A549 (cell line): ENCODE measurements at regions not wholly inside any gene's neighbourhood (a gene's known extent, or its start where the extent isn't known, plus 50 kb on each side); places are given as distances from the start of the nearest gene placed in this dataset.

ENCODE experiments used
- ATAC-seq, 2 experiments: fragments of 200-7000 bp in 1 of 2; fragments of >200 bp in 1 of 2; cut with Nextera tagmentation in 1 of 2; cut with Tn5 transposase in 1 of 2; 3 replicates each; pipeline versions ENCODE4 v1.8.0 to v1.9.1; 2018 to 2020; ENCODE audit warnings: mild to moderate bottlenecking in 1 of 2, moderate library complexity in 1 of 2
- CTCF ChIA-PET: fragments of 300-600 bp; sonication (Branson Sonifier 250); formaldehyde crosslinking; extraction: SDS; loops from one replicate; lab custom pipeline; 2021; ENCODE audit warnings: antibody characterized with exemption, inconsistent platforms; lab: Yijun Ruan, JAX
- POLR2A ChIA-PET: fragments of 350-600 bp; formaldehyde crosslinking; extraction: SDS; loops from one replicate; lab custom pipeline; 2021; ENCODE audit warnings: antibody characterized with exemption, inconsistent platforms; lab: Yijun Ruan, JAX
- DNase-seq, 2 experiments: peaks; one replicate each; pipeline versions ENCODE4 v3.0.0 to v3.0.0-alpha.2; 2011 to 2016; ENCODE audit warnings: low read depth in 1 of 2, low spot score in 1 of 2
- FAIRE-seq: peaks from 2 replicates; lab custom pipeline; 2011; peaks lifted over from hg19 to GRCh38; lab: Jason Lieb, UNC
- H3K27ac ChIP-seq, 2 experiments: fragments of >200 bp; sonication (Bioruptor Twin); formaldehyde crosslinking; 3 replicates each; pipeline ENCODE4 v1.5.1; 2016 to 2017
- H3K4me1 ChIP-seq: fragments of >200 bp; sonication (Bioruptor Twin); formaldehyde crosslinking; 3 replicates; pipeline ENCODE4 v1.6.1; 2016
- H3K4me2 ChIP-seq: fragments of >200 bp; sonication (Bioruptor Twin); formaldehyde crosslinking; 3 replicates; pipeline ENCODE4 v1.6.1; 2016
- H3K4me3 ChIP-seq: fragments of >200 bp; sonication (Bioruptor Twin); formaldehyde crosslinking; 3 replicates; pipeline ENCODE4 v1.5.1; 2016
- H3K9me3 ChIP-seq: fragments of >200 bp; sonication (Bioruptor Twin); formaldehyde crosslinking; 3 replicates; pipeline ENCODE4 v1.6.1; 2016
- ATOH8 ChIP-seq: fragments of 250-450 bp; sonication (Bioruptor Pico); IDR thresholded peaks from 2 replicates; pipeline ENCODE4 v1.5.0; 2020; ENCODE audit warnings: low read depth, mild to moderate bottlenecking, moderate library complexity
- BCL3 ChIP-seq: fragments of >200 bp; sonication (Bioruptor Twin); formaldehyde crosslinking; IDR thresholded peaks from 3 replicates; pipeline ENCODE4 v1.6.1; 2016
- BHLHE40 ChIP-seq: IDR thresholded peaks from 2 replicates; pipeline ENCODE4 v1.6.1; 2012; ENCODE audit warnings: low read depth, low read length, inconsistent platforms
- CBX2 ChIP-seq: fragments of 200-600 bp; sonication (generic); IDR thresholded peaks from 2 replicates; pipeline ENCODE4 v1.6.1; 2016; ENCODE audit warnings: low read depth, mild to moderate bottlenecking, borderline replicate concordance
- CEBPB ChIP-seq, 2 experiments: fragments of >200 bp in 1 of 2; sonication (Bioruptor Twin) in 1 of 2; formaldehyde crosslinking in 1 of 2; IDR thresholded peaks; 2 replicates each; pipeline ENCODE4 v1.6.1; 2012 to 2016
- EP300 ChIP-seq, 2 experiments: fragments of >200 bp; sonication (Bioruptor Twin); formaldehyde crosslinking; IDR thresholded peaks; 2 replicates in 1 of 2; 3 replicates in 1 of 2; pipeline ENCODE4 v1.6.1; 2016 to 2017
- FOSL2 ChIP-seq, 2 experiments: fragments of 450-650 bp in 1 of 2; fragments of >200 bp in 1 of 2; sonication (Bioruptor Twin) in 1 of 2; formaldehyde crosslinking; IDR thresholded peaks; 2 replicates each; pipeline versions ENCODE4 v1.5.0 to v1.6.1; 2016 to 2020; ENCODE audit warnings: mild to moderate bottlenecking in 1 of 2, moderate library complexity in 1 of 2
- GATA3 ChIP-seq: IDR thresholded peaks from 2 replicates; pipeline ENCODE4 v1.6.1; 2012; ENCODE audit warnings: borderline replicate concordance
- HMGXB4 ChIP-seq: fragments of 250-450 bp; sonication (Bioruptor Pico); IDR thresholded peaks from 2 replicates; pipeline ENCODE4 v1.5.0; 2021; ENCODE audit warnings: mild to moderate bottlenecking, moderate library complexity, borderline replicate concordance
- MAFK ChIP-seq: fragments of 450-650 bp; IDR thresholded peaks from 2 replicates; pipeline ENCODE4 v1.6.1; 2014; ENCODE audit not compliant: partially characterized antibody
- MAX ChIP-seq: IDR thresholded peaks from 2 replicates; pipeline ENCODE4 v1.6.1; 2012
- NPAS2 ChIP-seq: fragments of 250-450 bp; sonication (Bioruptor Pico); IDR thresholded peaks from 2 replicates; pipeline ENCODE4 v1.8.0; 2022; ENCODE audit warnings: mild to moderate bottlenecking, moderate library complexity, borderline replicate concordance
- PBX3 ChIP-seq: IDR thresholded peaks from 2 replicates; pipeline ENCODE4 v1.6.1; 2012
- POLR2A ChIP-seq: IDR thresholded peaks from 2 replicates; pipeline ENCODE4 v1.6.1; 2012; ENCODE audit warnings: mild to moderate bottlenecking, low read length
- RAD21 ChIP-seq, 2 experiments: fragments of >200 bp in 1 of 2; sonication (Bioruptor Twin) in 1 of 2; formaldehyde crosslinking in 1 of 2; IDR thresholded peaks in 1 of 2; conservative IDR thresholded peaks in 1 of 2; 2 replicates in 1 of 2; 3 replicates in 1 of 2; pipeline ENCODE4 v1.6.1; 2012 to 2018; ENCODE audit warnings: inconsistent platforms in 1 of 2
- RFX5 ChIP-seq: fragments of 450-650 bp; IDR thresholded peaks from 2 replicates; pipeline ENCODE4 v1.7.1; 2014; ENCODE audit warnings: antibody characterized with exemption, mild to moderate bottlenecking, moderate library complexity
- SREBF2 ChIP-seq: fragments of 450-650 bp; IDR thresholded peaks from 2 replicates; pipeline ENCODE4 v1.6.1; 2014; ENCODE audit warnings: mild to moderate bottlenecking, moderate library complexity
- ZFP36 ChIP-seq: fragments of 450-650 bp; IDR thresholded peaks from 2 replicates; pipeline ENCODE4 v1.6.1; 2014; ENCODE audit warnings: borderline replicate concordance; ENCODE audit not compliant: partially characterized antibody
- WGBS: methylation state at CpG from one replicate; pipeline ENCODE4 v1.1.6; 2017; ENCODE audit errors: missing lambda C conversion rate; 5-methylcytosine and 5-hydroxymethylcytosine counted together
- TF ChIP-seq, protein P1 (sequence below): fragments of 200-600 bp; sonication (generic); IDR thresholded peaks from 2 replicates; pipeline ENCODE4 v1.6.1; 2016; ENCODE audit warnings: antibody characterized with exemption, mild to moderate bottlenecking, moderate library complexity

- FAIRE-seq: no peak
- ATAC-seq: no peak
- peaks cover 5% of the 10 kb centered on the region for H3K9me3 ChIP-seq
- POLR2A ChIA-PET: no interaction called here
- 65% methylated on average over 6 of the region's 6 CpGs for WGBS
- peak overlapping the region in 1 of 2 experiments; percentile 34; a peak in 2 of 6 replicates for H3K27ac ChIP-seq
- CTCF ChIA-PET: interaction anchor here (1.0 kb wide), 1 partner anchor 16 kb away, joined by 3 read pairs; no protein-coding TSS in a partner anchor
- 0 out of 3 replicates have a peak, but pooled peaks cover 7% of the 10 kb centered on the region for H3K4me1 ChIP-seq
- no peak overlapping the region for H3K4me3 ChIP-seq
- no peak overlapping the region for H3K4me2 ChIP-seq
- TF ChIP-seq MAX: no peak
- no peak for TF ChIP-seq ZFP36
- no peak for TF ChIP-seq RAD21 (conservative IDR thresholded peaks at IDR 0.05 in 1 of 2, IDR thresholded peaks at IDR 0.05 in 1 of 2)
- TF ChIP-seq SREBF2: no peak
- TF ChIP-seq CBX2: no peak
- TF ChIP-seq PBX3: no peak
- TF ChIP-seq, protein P1, sequence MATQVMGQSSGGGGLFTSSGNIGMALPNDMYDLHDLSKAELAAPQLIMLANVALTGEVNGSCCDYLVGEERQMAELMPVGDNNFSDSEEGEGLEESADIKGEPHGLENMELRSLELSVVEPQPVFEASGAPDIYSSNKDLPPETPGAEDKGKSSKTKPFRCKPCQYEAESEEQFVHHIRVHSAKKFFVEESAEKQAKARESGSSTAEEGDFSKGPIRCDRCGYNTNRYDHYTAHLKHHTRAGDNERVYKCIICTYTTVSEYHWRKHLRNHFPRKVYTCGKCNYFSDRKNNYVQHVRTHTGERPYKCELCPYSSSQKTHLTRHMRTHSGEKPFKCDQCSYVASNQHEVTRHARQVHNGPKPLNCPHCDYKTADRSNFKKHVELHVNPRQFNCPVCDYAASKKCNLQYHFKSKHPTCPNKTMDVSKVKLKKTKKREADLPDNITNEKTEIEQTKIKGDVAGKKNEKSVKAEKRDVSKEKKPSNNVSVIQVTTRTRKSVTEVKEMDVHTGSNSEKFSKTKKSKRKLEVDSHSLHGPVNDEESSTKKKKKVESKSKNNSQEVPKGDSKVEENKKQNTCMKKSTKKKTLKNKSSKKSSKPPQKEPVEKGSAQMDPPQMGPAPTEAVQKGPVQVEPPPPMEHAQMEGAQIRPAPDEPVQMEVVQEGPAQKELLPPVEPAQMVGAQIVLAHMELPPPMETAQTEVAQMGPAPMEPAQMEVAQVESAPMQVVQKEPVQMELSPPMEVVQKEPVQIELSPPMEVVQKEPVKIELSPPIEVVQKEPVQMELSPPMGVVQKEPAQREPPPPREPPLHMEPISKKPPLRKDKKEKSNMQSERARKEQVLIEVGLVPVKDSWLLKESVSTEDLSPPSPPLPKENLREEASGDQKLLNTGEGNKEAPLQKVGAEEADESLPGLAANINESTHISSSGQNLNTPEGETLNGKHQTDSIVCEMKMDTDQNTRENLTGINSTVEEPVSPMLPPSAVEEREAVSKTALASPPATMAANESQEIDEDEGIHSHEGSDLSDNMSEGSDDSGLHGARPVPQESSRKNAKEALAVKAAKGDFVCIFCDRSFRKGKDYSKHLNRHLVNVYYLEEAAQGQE: no peak
- no peak for TF ChIP-seq POLR2A
- TF ChIP-seq GATA3: no peak
- TF ChIP-seq EP300 (IDR thresholded peaks at IDR 0.05): no peak
- TF ChIP-seq NPAS2 (CRISPR knock-in tag): no peak
- no peak for TF ChIP-seq HMGXB4 (CRISPR knock-in tag)
- TF ChIP-seq RFX5: no peak
- no peak for TF ChIP-seq FOSL2 (IDR thresholded peaks at IDR 0.05)
- TF ChIP-seq FOSL2 (CRISPR knock-in tag; IDR thresholded peaks at IDR 0.05): no peak
- no peak for TF ChIP-seq BCL3
- no peak for TF ChIP-seq BHLHE40
- DNase-seq: no peak
Measured at GRCh38 chr5:38737976-38738375, 107.8 kb upstream of the OSMR start.

DNA sequence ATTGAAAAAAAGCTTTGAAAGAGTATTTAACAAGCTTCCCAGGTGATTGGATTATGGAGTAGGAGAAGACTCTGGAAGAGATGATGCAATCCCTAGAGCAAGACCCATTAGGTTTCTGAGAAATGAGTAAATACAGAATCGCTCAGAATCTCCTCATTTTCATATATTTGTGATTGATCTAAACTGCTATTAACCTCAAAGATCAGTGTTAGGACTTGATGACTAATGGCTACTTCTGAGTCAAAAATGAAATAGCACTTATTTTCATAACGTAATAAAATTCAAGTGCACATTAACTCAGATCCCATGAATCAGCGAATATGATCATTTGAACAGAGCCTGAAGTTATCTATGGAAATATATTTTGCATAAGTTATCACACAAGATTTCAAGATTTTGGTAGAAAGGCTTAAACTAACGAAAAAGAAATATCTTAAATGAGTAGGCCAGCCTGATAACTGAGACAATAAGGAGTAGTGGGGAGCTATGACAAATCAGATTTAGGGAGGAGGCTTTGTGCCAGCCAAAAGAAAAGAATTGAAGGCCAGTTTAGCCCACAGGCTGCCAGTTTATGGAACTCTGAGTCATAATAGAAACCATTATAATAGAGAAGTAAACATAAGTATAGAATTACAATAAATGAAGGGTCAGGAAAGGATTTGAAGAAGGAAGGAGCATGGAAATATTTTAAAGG, 106.7 kb upstream of the OSMR start:
- TF ChIP-seq EP300 (IDR thresholded peaks at IDR 0.05): no peak
- peak; percentile 6 to 67; a peak in 2 of 4 replicates for TF ChIP-seq CEBPB (IDR thresholded peaks at IDR 0.05)
- no peak for TF ChIP-seq CBX2
- TF ChIP-seq ATOH8 (CRISPR knock-in tag): no peak
- peak; percentile 83 for TF ChIP-seq MAFK
- ChIA-PET CTCF (no interaction called here), POLR2A (no interaction called here)
- no peak overlapping the region for H3K4me3 ChIP-seq
- peak overlapping the region; percentile 34 to 39; a peak in 4 of 6 replicates for H3K27ac ChIP-seq
- peak in 1 of 2 experiments; percentile 36 for DNase-seq
- peak in 1 of 2 experiments; percentile 39; a peak in 2 of 6 replicates for ATAC-seq
- FAIRE-seq: no peak
- 0 out of 3 replicates have a peak, but pooled peaks cover 7% of the 10 kb centered on the region for H3K4me1 ChIP-seq
- 46% methylated on average over 4 of the region's 4 CpGs for WGBS
- 0 out of 3 replicates have a peak overlapping the region, but pooled peaks have one; percentile 8 for H3K4me2 ChIP-seq
- H3K9me3 ChIP-seq: peaks cover 17% of the 10 kb centered on the region
